BJ (cell line): ENCODE measurements at regions not wholly inside any gene's neighbourhood (a gene's known extent, or its start where the extent isn't known, plus 50 kb on each side); places are given as distances from the start of the nearest gene placed in this dataset.

Source experiments
- CTCF ChIA-PET: fragments of 350-600 bp; formaldehyde crosslinking; extraction: SDS; loops from one replicate; lab custom pipeline; 2021; ENCODE audit warnings: antibody characterized with exemption, inconsistent platforms; lab: Yijun Ruan, JAX
- POLR2A ChIA-PET: fragments of 300-600 bp; sonication (Branson Sonifier 250); formaldehyde crosslinking; extraction: SDS; loops from one replicate; lab custom pipeline; 2021; ENCODE audit warnings: antibody characterized with exemption; lab: Charles Lee
- DNase-seq: peaks from one replicate; pipeline ENCODE4 v3.0.0-alpha.2; 2011; ENCODE audit warnings: low read depth
- H3K27me3 ChIP-seq: 2 replicates; pipeline ENCODE4 v1.6.0; 2011; ENCODE audit warnings: low read length; ENCODE audit not compliant: control insufficient read depth, insufficient read depth
- H3K36me3 ChIP-seq: 2 replicates; pipeline ENCODE4 v1.5.1; 2011; ENCODE audit warnings: low read length; ENCODE audit not compliant: control insufficient read depth, insufficient read depth
- H3K4me3 ChIP-seq: 2 replicates; pipeline ENCODE4 v1.5.1; 2011; ENCODE audit warnings: low read depth, mild to moderate bottlenecking, control low read depth, low read length
- TF ChIP-seq, protein P1 (sequence below): IDR thresholded peaks from 2 replicates; pipeline ENCODE4 v1.5.1; 2011; ENCODE audit warnings: low read depth, mild to moderate bottlenecking, control low read depth, inconsistent platforms, low read length, moderate library complexity; ENCODE audit not compliant: insufficient read depth

GRCh38 chr4:12595489-12595888 lies 888.7 kb downstream of the RAB28 start:
- ChIA-PET CTCF (no interaction called here), POLR2A (no interaction called here)
- TF ChIP-seq, protein P1, sequence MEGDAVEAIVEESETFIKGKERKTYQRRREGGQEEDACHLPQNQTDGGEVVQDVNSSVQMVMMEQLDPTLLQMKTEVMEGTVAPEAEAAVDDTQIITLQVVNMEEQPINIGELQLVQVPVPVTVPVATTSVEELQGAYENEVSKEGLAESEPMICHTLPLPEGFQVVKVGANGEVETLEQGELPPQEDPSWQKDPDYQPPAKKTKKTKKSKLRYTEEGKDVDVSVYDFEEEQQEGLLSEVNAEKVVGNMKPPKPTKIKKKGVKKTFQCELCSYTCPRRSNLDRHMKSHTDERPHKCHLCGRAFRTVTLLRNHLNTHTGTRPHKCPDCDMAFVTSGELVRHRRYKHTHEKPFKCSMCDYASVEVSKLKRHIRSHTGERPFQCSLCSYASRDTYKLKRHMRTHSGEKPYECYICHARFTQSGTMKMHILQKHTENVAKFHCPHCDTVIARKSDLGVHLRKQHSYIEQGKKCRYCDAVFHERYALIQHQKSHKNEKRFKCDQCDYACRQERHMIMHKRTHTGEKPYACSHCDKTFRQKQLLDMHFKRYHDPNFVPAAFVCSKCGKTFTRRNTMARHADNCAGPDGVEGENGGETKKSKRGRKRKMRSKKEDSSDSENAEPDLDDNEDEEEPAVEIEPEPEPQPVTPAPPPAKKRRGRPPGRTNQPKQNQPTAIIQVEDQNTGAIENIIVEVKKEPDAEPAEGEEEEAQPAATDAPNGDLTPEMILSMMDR = no peak

DNA sequence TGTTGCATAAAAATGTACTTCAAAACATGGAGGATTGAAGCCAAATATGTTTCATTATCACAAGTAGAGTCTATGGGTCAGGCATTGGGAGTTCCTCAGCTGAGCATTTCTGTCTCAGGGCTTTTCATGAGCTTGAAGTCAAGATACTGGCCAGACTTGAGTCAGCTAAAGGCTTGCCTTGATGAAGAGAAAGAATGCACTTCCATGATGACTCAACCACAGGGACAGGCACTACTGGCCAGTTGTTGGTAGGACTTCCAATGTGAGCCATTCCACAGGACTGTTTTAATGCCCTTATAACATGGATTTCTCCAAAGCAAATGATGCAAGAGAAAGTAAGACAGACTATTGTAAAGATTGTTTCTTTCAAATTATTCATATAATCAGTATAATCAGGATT lies 895.6 kb downstream of the RAB28 start:
- H3K27me3 ChIP-seq = no peaks in the 10 kb centered on the region
- no peak for DNase-seq
- CTCF ChIA-PET = no interaction called here
- POLR2A ChIA-PET = no interaction called here
- no peaks in the 10 kb centered on the region for H3K36me3 ChIP-seq
- H3K4me3 ChIP-seq = no peak overlapping the region
- TF ChIP-seq, protein P1 = no peak

More at GRCh38 chr4:12595489-12595888, 888.7 kb downstream of the RAB28 start:
- DNase-seq = no peak
- H3K36me3 ChIP-seq = no peaks in the 10 kb centered on the region
- no peak overlapping the region for H3K4me3 ChIP-seq
- no peaks in the 10 kb centered on the region for H3K27me3 ChIP-seq

DNA sequence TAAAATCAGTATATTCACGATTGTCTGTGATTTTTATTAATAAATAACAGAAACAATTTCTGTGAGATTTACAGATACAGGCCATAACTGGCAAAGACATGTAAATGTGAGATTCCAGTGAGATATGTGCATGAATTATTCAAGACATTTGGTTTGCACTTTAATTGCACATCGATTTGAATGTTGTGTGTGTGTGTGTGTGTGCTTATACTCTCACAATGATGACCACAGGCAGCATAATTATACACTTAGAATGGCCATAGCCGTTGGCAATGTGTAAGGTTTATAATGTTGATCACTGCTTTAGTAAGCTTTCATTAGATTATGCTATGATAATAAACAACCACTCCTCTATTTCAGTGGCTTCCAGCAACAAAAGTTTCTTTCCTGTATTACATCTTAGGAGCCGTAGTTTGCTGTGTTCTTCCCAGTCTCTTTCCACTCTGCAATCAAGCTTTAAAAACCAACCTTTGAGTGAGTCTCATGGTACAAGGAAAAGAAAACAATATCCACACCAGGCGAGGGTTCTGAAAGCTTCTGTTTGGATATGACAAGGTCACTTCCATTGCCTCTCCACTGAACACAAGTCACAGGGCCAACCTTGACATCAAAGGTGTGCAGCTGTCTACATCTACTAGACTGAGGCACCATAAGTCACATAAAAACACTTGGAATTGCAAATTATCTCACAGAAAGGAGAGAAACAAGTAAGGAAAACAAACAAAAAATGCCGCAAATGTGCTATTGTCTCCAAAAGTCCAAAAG lies 897.7 kb downstream of the RAB28 start:
- DNase-seq = no peak
- TF ChIP-seq, protein P1 = no peak
- Histone ChIP-seq H3K36me3 (no peaks in the 10 kb centered on the region), H3K4me3 (no peak overlapping the region), H3K27me3 (no peaks in the 10 kb centered on the region)
- ChIA-PET POLR2A (no interaction called here), CTCF (no interaction called here)

DNA sequence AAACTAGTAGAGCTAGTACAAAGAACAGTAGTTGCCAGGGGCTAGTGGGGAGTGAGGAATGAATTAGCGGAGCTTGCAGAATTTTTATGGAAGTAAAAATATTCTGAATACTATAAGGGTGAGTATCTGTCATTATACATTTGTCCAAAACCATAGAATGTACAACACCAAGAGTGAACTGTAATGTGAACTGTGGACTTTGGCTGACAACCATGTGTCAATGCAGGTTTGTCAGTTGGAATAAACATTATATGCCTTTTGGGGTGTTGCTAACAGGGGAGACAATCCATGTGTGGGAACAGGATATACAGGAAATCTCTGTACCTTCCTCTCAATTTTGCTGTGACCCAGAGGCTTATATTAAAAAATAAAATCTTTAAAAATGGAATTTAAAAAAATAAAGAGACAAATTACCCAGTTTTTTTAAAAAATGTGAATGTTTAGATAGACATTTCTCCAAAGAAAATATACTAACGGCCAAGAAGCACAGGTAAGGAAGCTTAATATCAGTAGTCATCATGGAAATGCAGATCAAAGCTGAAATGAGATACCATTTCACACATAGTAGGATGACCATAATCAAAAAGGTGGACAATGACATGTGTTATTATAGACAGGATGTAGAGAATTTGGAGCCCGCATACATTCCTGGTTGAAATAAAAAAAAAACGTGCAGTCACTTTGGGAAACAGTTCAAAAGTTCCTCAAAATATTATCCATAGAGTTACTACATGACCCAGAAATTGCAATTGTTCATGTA lies 899.8 kb downstream of the RAB28 start:
- POLR2A ChIA-PET = no interaction called here
- Histone ChIP-seq H3K4me3 (no peak overlapping the region), H3K27me3 (no peaks in the 10 kb centered on the region), H3K36me3 (no peaks in the 10 kb centered on the region)
- DNase-seq = no peak
- CTCF ChIA-PET = interaction anchor here (0.6 kb wide), 1 partner anchor 448 kb away, joined by 4 read pairs; no protein-coding TSS in a partner anchor
- TF ChIP-seq, protein P1 = no peak

DNA sequence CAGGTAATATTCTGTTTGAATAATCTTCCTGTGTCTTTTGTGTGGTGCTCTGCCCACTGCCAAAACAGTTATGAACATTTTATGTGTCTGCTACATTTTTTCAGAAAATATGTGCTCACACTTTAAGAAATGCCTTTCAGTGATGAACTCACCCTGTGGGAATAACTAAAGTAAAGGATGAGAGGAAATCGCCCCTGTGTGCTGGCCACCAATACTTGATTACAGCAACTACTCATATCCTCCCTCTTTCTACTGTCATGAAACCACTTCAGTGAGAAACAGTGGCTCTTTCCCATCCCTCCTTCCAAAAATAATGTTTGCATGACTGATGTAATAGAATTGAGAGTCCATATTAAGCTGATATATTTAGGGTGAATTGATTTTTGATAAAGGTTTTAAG lies 900.9 kb downstream of the RAB28 start:
- H3K27me3 ChIP-seq = no peaks in the 10 kb centered on the region
- H3K4me3 ChIP-seq = no peak overlapping the region
- POLR2A ChIA-PET = no interaction called here
- TF ChIP-seq, protein P1 = no peak
- no peak for DNase-seq
- no peaks in the 10 kb centered on the region for H3K36me3 ChIP-seq
- CTCF ChIA-PET = no interaction called here
